ENCODE measurements at regions not wholly inside any gene's neighbourhood (a gene's known extent, or its start where the extent isn't known, plus 50 kb on each side); places are given as distances from the start of the nearest gene placed in this dataset.

DNA sequence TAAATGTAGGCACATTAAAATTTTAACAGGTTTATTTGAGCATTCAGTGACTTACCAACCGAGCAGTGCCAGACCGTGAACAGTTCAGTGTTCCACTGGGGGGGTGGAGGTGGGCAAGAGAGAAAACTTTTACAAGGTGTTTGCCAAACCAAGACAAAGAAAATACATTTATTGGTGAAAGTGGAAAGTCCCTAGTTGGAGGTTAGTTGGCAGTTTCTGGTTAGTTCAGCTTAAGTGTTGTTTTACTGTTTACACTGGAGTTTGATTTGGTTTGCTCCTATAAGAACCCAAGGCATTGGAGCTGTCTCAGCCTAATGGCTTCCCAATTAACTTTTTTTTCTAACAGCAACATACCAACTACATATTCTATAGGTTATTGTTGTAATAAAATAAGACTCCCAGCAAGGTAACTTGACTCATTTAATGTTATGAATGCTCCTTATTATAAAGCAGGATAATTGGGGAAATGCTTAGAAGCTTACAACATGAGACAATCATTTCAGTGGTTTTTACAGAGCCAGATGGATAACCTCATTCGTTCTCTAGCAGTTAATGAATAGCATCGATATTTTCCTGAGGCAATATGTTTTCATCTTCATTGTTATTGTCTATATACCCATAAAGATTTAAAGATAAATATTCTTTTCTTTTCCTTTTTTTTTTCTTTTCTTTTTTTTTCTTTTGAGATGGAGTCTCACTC is 115.8 kb downstream of the ETNK1 start:
- no peak for DNase-seq (ENCODE audit: low read depth)
- TF ChIP-seq, protein P1, sequence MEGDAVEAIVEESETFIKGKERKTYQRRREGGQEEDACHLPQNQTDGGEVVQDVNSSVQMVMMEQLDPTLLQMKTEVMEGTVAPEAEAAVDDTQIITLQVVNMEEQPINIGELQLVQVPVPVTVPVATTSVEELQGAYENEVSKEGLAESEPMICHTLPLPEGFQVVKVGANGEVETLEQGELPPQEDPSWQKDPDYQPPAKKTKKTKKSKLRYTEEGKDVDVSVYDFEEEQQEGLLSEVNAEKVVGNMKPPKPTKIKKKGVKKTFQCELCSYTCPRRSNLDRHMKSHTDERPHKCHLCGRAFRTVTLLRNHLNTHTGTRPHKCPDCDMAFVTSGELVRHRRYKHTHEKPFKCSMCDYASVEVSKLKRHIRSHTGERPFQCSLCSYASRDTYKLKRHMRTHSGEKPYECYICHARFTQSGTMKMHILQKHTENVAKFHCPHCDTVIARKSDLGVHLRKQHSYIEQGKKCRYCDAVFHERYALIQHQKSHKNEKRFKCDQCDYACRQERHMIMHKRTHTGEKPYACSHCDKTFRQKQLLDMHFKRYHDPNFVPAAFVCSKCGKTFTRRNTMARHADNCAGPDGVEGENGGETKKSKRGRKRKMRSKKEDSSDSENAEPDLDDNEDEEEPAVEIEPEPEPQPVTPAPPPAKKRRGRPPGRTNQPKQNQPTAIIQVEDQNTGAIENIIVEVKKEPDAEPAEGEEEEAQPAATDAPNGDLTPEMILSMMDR (IDR thresholded peaks at IDR 0.05; ENCODE audit: insufficient read depth, low read depth, low read length), result no peak

DNA sequence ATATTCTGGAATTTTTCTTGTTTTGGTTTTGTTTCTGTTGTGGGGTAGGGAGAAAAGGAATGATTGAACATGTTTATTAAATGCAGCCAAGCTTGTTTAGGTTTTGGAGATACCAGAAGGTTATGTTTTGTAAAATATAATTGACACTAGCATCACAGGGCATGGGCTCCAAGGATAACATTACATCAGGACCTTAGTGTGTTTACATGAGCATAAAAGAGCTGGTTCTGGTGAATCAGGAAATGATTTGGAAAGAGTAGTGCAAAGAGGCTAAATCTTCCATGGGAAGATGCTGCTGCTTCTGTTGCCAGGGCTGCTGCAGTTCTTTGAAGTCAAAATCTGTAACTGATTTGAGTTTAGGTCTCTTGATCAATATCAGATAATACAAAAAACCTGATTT is 118.7 kb downstream of the ETNK1 start:
- TF ChIP-seq, protein P1 (IDR thresholded peaks at IDR 0.05; ENCODE audit: insufficient read depth, low read depth, low read length), result no peak
- peak; percentile 63 for DNase-seq (ENCODE audit: low read depth)
- no peak overlapping the region for H3K4me3 ChIP-seq (ENCODE audit: low read depth, low read length)

More for the DNA sequence above, 115.8 kb downstream of the ETNK1 start:
- no peak overlapping the region for H3K4me3 ChIP-seq (ENCODE audit: low read depth, low read length)

DNA sequence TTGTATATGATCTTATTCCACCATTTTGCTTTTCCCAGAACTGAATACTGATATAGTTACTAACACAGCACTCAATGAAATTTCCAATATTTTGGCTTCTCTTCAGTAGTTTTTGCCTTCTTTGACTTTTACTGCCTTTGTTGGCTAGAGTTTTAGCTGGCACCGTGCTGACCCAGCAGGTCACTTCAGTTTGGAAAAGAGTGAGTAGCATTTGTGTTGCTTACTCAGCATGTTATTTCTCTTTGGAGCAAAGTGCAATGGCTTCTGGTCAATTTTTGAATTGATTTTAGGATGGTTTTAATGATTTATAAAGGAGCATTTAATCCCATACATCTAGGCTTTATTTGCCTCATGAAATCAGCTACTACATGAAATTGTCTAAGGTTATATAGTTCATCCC is 119.2 kb downstream of the ETNK1 start:
- TF ChIP-seq, protein P1 (IDR thresholded peaks at IDR 0.05; ENCODE audit: insufficient read depth, low read depth, low read length), result no peak
- DNase-seq (ENCODE audit: low read depth), result no peak
- no peak overlapping the region for H3K4me3 ChIP-seq (ENCODE audit: low read depth, low read length)

DNA sequence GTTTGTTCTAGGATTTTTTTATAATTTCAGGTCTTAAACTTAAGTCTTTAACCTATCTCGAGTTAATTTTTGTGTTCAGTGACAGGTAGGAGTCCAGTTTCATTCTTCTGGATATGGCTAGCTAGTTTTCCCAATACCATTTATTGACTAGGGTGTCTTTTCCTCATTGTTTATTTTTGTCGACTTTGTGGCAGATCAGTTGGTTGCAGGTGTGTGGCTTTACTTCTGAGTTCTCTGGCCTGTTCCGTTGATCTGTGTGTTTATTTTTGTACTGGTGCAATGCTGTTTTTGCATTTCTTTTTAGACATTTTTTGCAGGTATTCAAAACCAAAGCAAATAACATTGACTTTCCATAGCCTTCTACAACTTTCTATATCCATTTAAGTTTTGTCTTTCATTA is 121.7 kb downstream of the ETNK1 start:
- DNase-seq (ENCODE audit: low read depth), result no peak
- TF ChIP-seq, protein P1 (IDR thresholded peaks at IDR 0.05; ENCODE audit: insufficient read depth, low read depth, low read length), result no peak
- H3K4me3 ChIP-seq (ENCODE audit: low read depth, low read length), result no peak overlapping the region

DNA sequence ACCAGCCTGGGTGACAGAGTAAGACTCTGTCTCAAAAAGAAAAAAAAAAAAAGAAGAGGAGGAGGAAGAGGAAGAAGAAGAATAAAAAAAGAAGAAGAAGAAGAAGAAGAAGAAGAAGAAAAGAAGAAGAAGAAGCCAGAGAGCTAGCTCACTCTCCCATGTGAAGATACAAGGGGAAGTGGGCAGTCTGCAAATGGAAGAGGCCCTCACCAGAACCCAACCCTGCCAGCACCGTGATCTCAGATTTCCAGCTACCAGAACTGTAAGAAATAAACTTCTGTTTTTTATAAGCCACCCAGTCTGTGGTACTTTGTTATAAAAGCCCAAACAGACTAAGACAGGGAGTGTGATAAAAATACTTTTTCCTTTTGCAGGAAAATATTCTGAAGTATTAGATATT is 130.7 kb downstream of the ETNK1 start:
- H3K4me3 ChIP-seq (ENCODE audit: low read depth, low read length), result no peak overlapping the region
- no peak for DNase-seq (ENCODE audit: low read depth)
- TF ChIP-seq, protein P1 (IDR thresholded peaks at IDR 0.05; ENCODE audit: insufficient read depth, low read depth, low read length), result no peak

DNA sequence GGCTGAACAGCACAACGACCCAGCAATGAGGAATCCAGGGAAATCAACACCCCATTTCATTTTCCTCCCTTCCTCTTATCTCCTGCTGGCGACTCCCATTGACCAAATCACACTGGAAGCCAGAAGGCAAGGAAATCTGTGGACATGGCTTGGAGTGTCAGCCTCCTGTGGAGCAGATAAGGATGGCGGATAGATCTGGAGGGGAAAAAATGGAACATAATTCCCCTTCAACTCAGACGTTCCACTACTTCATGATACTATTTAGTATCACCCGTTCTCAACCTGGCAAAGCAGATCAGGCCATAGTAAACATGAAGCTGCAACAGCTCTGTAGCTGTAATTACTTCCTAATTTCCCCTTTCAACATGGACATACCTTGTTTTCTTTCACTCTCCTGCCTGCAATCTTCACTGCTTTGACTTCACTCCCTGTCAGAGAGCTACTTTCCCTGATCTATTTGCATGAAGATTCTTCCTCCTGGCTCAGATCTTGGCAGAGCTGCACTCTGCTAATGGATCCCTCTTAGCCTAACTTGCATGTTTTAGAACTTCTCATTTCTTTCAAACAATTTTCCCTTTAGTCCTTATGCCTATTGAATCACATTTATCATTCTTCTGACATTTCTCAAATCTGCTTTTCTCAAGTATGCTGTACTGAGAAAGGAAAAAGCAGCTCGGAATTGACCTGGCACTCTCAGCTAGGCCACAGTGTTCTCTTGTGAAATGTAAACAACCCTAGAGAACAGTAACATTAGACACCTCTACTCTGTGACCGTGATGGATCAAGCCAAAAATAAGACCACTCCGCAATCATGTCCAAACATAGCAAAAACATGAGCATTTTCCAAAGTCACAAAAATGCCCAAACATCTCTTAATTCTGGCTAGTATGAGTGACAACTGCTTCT is 135.1 kb downstream of the ETNK1 start:
- peak; percentile 3 for DNase-seq (ENCODE audit: low read depth)
- no peak overlapping the region for H3K4me3 ChIP-seq (ENCODE audit: low read depth, low read length)
- TF ChIP-seq, protein P1 (IDR thresholded peaks at IDR 0.05; ENCODE audit: insufficient read depth, low read depth, low read length), result no peak

Measured in fibroblast of villous mesenchyme (primary cell).